DOHH2 (cell line): ENCODE measurements at regions not wholly inside any gene's neighbourhood (a gene's known extent, or its start where the extent isn't known, plus 50 kb on each side); places are given as distances from the start of the nearest gene placed in this dataset.

ENCODE experiments used
- H3F3A ChIP-seq: fragments of 200-600 bp; sonication (generic), shearing (Covaris generic); 2 replicates; pipeline ENCODE4 v1.6.0; 2016; ENCODE audit warnings: antibody characterized with exemption, mild to moderate bottlenecking; ENCODE audit not compliant: control insufficient read depth, insufficient read depth
- H3K27ac ChIP-seq: fragments of 200-600 bp; sonication (generic); 2 replicates; pipeline ENCODE4 v1.5.1; 2014; ENCODE audit warnings: low read depth, mild to moderate bottlenecking, low read length, moderate library complexity
- H3K27me3 ChIP-seq: fragments of 200-600 bp; sonication (generic); 2 replicates; pipeline ENCODE4 v1.6.1; 2014; ENCODE audit warnings: mild to moderate bottlenecking, low read length, mixed read lengths; ENCODE audit not compliant: control insufficient read depth
- H3K36me3 ChIP-seq: fragments of 200-600 bp; sonication (generic); 2 replicates; pipeline ENCODE4 v1.6.1; 2014; ENCODE audit warnings: mild to moderate bottlenecking, low read length, moderate library complexity, mixed read lengths; ENCODE audit not compliant: control insufficient read depth
- H3K4me1 ChIP-seq: fragments of 200-600 bp; sonication (generic); 2 replicates; pipeline ENCODE4 v1.6.1; 2014; ENCODE audit warnings: mild to moderate bottlenecking, low read length, mixed read lengths; ENCODE audit not compliant: control insufficient read depth
- H3K4me2 ChIP-seq: fragments of 200-600 bp; sonication (generic); 2 replicates; pipeline ENCODE4 v1.6.0; 2014; ENCODE audit warnings: mild to moderate bottlenecking, low read length, moderate library complexity
- H3K4me3 ChIP-seq: fragments of 200-600 bp; sonication (generic); 2 replicates; pipeline ENCODE4 v1.5.1; 2014; ENCODE audit warnings: mild to moderate bottlenecking, low read length, mixed read lengths
- H3K79me2 ChIP-seq: fragments of 200-600 bp; sonication (generic); 2 replicates; pipeline ENCODE4 v1.6.1; 2014; ENCODE audit warnings: mild to moderate bottlenecking, low read length, mixed read lengths; ENCODE audit not compliant: control insufficient read depth
- H3K9me2 ChIP-seq: fragments of 200-600 bp; sonication (generic); replicated peaks from 2 replicates; pipeline ENCODE4 v1.6.1; 2014; ENCODE audit warnings: mild to moderate bottlenecking, low read length, mixed read lengths; ENCODE audit not compliant: control insufficient read depth
- H3K9me3 ChIP-seq: fragments of 200-600 bp; sonication (generic); 2 replicates; pipeline ENCODE4 v1.6.1; 2014; ENCODE audit warnings: antibody characterized with exemption, low read length, mixed read lengths; ENCODE audit not compliant: control insufficient read depth, insufficient read depth
- H4K20me1 ChIP-seq: fragments of 200-600 bp; sonication (generic); 2 replicates; pipeline ENCODE4 v1.6.0; 2014; ENCODE audit warnings: low read depth, mild to moderate bottlenecking, antibody characterized with exemption, low read length, moderate library complexity; ENCODE audit not compliant: control insufficient read depth, insufficient read depth
- CTCF ChIP-seq: fragments of 200-600 bp; sonication (generic); IDR thresholded peaks from one replicate; pipeline ENCODE4 v1.5.1; 2014; ENCODE audit warnings: antibody characterized with exemption, mild to moderate bottlenecking, low read depth, low read length; ENCODE audit not compliant: poor library complexity, severe bottlenecking
- EZH2phosphoT487 ChIP-seq: fragments of 200-600 bp; sonication (generic); IDR thresholded peaks from 2 replicates; pipeline ENCODE4 v1.6.1; 2017; ENCODE audit warnings: borderline replicate concordance, mild to moderate bottlenecking, antibody characterized with exemption, low read length, moderate library complexity, mixed read lengths

DNA sequence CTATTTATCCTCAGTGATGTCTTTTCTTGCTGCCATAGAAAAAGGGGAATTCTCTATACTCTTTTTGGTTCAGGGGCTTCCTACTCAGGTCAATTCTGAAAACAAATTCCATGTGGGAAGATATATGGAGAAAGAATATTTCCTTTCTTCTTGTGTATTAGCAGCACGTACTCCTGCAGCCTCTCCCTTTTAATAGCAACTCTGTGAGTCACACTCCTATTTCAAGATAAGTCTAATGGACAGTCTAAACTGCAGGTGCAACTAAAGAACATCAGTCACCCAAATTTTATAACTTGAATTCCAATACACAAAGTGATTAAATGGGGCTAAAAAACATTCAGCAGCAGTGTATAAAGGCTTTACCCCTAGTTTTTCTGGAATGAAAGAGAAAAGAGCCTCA lies 942.2 kb downstream of the CNTNAP5 start:
- Histone ChIP-seq H3K79me2 (no peaks in the 10 kb centered on the region), H3K4me2 (no peak overlapping the region), H3K36me3 (no peaks in the 10 kb centered on the region), H3K27me3 (no peaks in the 10 kb centered on the region), H3K9me3 (no peaks in the 10 kb centered on the region), H3K27ac (no peak overlapping the region), H3K4me1 (no peaks in the 10 kb centered on the region), H3K9me2 (no peaks in the 10 kb centered on the region), H4K20me1 (no peaks in the 10 kb centered on the region), H3F3A (no peaks in the 10 kb centered on the region), H3K4me3 (no peak overlapping the region)
- no peak for TF ChIP-seq EZH2phosphoT487
- TF ChIP-seq CTCF = no peak

DNA sequence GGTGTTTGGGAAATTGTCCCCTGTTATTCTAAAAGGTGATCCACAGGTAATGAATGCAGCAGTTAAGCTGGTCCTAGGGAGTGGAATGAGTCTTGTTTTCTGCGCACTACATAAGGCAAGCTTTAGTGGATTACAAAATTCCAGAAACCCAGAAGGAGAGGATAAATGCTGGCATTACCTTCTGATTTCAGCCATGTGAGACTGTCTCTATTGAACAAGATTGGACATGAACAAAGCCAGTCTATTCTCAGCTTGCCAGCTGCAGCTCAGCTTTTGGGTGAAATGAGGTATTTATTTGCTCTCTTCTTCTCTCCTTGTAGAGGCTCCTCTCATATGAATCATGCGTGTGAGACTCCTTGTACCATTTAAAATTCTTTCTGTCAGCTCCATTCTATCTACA lies 944.9 kb downstream of the CNTNAP5 start:
- Histone ChIP-seq H3K79me2 (no peaks in the 10 kb centered on the region), H3K27ac (no peak overlapping the region), H3K9me3 (no peaks in the 10 kb centered on the region), H3K27me3 (no peaks in the 10 kb centered on the region), H3K4me2 (no peak overlapping the region), H3F3A (no peaks in the 10 kb centered on the region), H3K4me1 (no peaks in the 10 kb centered on the region), H3K9me2 (no peaks in the 10 kb centered on the region), H3K36me3 (no peaks in the 10 kb centered on the region), H3K4me3 (no peak overlapping the region), H4K20me1 (no peaks in the 10 kb centered on the region)
- TF ChIP-seq EZH2phosphoT487 (no peak), CTCF (no peak)

DNA sequence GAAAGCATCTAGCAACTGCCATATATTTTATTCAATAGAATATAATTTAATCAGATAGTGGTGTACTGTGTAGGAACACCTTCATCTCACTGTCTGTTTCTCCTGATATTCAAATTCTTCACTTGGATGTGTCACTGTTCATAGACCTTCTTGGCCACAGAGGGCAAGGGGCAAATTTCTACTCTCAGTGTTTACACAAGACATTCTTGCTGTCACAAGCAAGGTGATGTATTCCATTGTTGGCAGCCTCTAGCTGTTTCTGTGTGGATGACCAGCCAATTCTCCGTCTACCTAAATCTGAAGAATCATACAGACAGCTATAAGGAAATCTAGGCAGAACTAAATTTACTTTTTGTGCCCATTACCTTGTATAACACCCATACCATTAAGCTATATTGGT lies 948.3 kb downstream of the CNTNAP5 start:
- H3K9me3 ChIP-seq = no peaks in the 10 kb centered on the region
- H3K4me2 ChIP-seq = no peak overlapping the region
- no peaks in the 10 kb centered on the region for H3K4me1 ChIP-seq
- no peaks in the 10 kb centered on the region for H3K27me3 ChIP-seq
- H3F3A ChIP-seq = no peaks in the 10 kb centered on the region
- no peak overlapping the region for H3K4me3 ChIP-seq
- H3K79me2 ChIP-seq = no peaks in the 10 kb centered on the region
- no peak overlapping the region for H3K27ac ChIP-seq
- no peaks in the 10 kb centered on the region for H4K20me1 ChIP-seq
- no peak for TF ChIP-seq EZH2phosphoT487
- no peak for TF ChIP-seq CTCF
- no peaks in the 10 kb centered on the region for H3K36me3 ChIP-seq
- no peaks in the 10 kb centered on the region; the same call in 1 of the 2 replicates for H3K9me2 ChIP-seq

DNA sequence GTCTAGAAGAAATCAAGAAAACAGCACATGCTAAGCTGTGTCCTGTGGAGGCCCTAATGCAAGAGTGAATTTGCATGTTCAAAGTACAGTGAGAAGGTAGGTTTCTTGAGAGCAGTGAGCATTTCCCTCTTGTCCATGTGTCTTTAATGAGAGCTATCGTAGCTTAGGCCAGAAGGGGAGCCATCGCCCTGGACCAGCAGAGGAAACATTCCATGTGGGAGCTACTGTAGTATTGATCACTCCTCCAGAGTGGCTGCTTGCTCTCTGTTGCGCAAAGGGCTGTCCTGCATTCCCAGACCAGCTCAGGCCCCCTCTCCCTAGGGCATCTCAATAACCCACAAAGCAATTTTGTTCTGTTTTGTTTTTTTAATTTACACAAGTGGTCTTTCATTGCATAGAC lies 950.1 kb downstream of the CNTNAP5 start:
- no peaks in the 10 kb centered on the region for H3F3A ChIP-seq
- no peak overlapping the region for H3K4me2 ChIP-seq
- H4K20me1 ChIP-seq = no peaks in the 10 kb centered on the region
- no peaks in the 10 kb centered on the region for H3K9me3 ChIP-seq
- TF ChIP-seq CTCF (no peak), EZH2phosphoT487 (no peak)
- H3K79me2 ChIP-seq = no peaks in the 10 kb centered on the region
- H3K36me3 ChIP-seq = no peaks in the 10 kb centered on the region
- H3K4me1 ChIP-seq = no peaks in the 10 kb centered on the region
- H3K9me2 ChIP-seq = no peaks in the 10 kb centered on the region; the same call in 1 of the 2 replicates
- H3K27ac ChIP-seq = no peak overlapping the region
- H3K27me3 ChIP-seq = no peaks in the 10 kb centered on the region
- no peak overlapping the region for H3K4me3 ChIP-seq
